ENCODE measurements at regions not wholly inside any gene's neighbourhood (a gene's known extent, or its start where the extent isn't known, plus 50 kb on each side); places are given as distances from the start of the nearest gene placed in this dataset.
A peak's percentile ranks its signal among the peaks of the same experiment; 100 is the strongest.

- peak; percentile 74 for DNase-seq (ENCODE audit: low read depth)
- no peak for TF ChIP-seq CTCF (conservative IDR thresholded peaks at IDR 0.05; ENCODE audit: low read depth, low read length)
- H3K4me3 ChIP-seq (ENCODE audit: low read depth, low read length): no peak overlapping the region
Observed at GRCh38 chr3:34207002-34207401, 408.6 kb downstream of the PDCD6IP start.

GRCh38 chr3:34207806-34208205, 409.4 kb downstream of the PDCD6IP start:
- peak; percentile 26 for DNase-seq (ENCODE audit: low read depth)
- no peak overlapping the region for H3K4me3 ChIP-seq (ENCODE audit: low read depth, low read length)
- no peak for TF ChIP-seq CTCF (conservative IDR thresholded peaks at IDR 0.05; ENCODE audit: low read depth, low read length)

GRCh38 chr3:34212175-34212574, 413.7 kb downstream of the PDCD6IP start:
- DNase-seq (ENCODE audit: low read depth): peak; percentile 42
- no peak for TF ChIP-seq CTCF (conservative IDR thresholded peaks at IDR 0.05; ENCODE audit: low read depth, low read length)
- H3K4me3 ChIP-seq (ENCODE audit: low read depth, low read length): no peak overlapping the region

DNA sequence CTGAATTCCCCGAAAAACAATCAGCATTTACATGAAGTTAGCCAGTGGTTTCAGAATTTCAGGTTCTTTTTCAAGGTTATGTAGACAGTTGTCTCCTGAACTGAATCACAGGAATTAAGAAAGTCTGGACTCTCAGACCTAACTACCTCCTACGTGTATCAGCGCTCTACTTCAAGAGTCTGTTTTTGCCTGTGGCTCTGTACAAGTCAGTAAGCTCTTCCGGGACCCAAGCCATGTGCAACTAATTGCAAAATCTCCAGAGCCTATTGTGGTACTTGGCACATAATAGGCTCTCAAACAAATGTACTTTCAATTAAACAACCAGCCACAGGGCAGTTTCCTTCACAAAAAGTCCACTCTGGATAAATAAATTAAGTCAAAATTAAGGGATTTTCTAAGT, 414.2 kb downstream of the PDCD6IP start:
- TF ChIP-seq CTCF (conservative IDR thresholded peaks at IDR 0.05; ENCODE audit: low read depth, low read length): no peak
- DNase-seq (ENCODE audit: low read depth): peak; percentile 88
- H3K4me3 ChIP-seq (ENCODE audit: low read depth, low read length): no peak overlapping the region

GRCh38 chr3:34213478-34213877, 415.0 kb downstream of the PDCD6IP start:
- DNase-seq (ENCODE audit: low read depth): peak; percentile 72
- no peak overlapping the region for H3K4me3 ChIP-seq (ENCODE audit: low read depth, low read length)
- TF ChIP-seq CTCF (conservative IDR thresholded peaks at IDR 0.05; ENCODE audit: low read depth, low read length): no peak

DNA sequence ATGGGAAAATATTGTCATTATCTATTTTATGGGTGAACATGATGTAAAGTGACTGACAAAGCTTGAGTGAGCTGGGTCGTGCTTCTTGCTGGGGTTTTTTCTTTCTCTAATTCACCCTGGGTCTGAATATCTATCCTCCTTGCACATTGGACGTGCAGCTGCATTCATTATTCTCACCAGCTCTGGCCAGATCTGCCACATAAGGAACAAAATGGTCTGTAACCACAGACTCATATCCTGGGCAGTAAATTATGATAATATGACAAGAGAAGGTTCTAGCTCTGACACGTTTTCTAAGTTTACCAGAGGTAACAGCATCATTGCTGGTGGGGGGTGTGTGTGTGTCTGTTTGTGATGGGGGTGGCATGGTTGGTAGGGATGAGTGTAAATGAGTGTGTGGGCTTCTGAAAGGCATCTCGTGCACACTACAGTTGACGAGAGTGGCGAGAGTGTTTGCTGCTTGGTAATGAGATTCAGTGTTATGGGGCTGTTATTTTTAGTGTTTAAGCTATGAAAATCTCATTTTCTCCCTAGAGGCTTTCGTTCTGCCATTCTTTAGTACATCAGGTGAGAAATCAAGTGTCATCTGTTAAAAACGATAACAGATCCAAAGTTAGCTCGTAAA, 418.4 kb downstream of the PDCD6IP start:
- H3K4me3 ChIP-seq (ENCODE audit: low read depth, low read length): no peak overlapping the region
- TF ChIP-seq CTCF (conservative IDR thresholded peaks at IDR 0.05; ENCODE audit: low read depth, low read length): no peak

DNA sequence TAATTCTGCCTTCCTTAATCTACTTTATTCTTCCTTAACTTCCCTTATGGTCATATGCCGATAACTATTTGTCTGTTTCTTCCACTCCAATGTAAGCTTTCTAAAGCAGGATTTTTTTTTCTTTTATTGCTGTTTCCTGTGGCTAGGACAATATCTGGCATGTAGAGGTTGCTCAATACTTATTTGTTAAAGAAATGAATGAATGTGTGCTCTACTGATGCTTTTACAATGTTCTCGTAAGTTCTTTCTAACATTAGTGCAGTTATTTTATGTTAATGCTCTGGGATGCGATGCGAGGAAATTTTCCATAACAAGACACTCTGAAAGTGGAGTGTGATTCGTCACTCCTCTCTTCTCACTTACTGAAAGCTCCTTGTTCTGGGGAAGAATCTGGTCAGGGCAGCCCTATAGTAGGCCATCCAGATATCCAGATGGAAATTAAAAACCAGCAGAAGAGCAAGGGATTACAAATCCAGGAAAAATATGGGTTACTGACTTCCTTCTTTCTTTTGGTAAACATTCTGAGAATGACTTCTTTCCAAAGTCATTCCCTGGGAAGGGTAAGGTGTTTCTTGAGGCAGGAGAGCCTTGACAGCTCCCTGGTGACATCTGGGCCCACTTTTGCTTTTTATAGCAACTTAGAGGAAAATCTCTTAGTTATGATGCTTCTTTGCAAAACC, 420.4 kb downstream of the PDCD6IP start:
- no peak overlapping the region for H3K4me3 ChIP-seq (ENCODE audit: low read depth, low read length)
- no peak for TF ChIP-seq CTCF (conservative IDR thresholded peaks at IDR 0.05; ENCODE audit: low read depth, low read length)
- DNase-seq (ENCODE audit: low read depth): no peak

More for the DNA sequence above, 418.4 kb downstream of the PDCD6IP start:
- DNase-seq (ENCODE audit: low read depth): no peak

Measured in choroid plexus epithelial cell (primary cell).